ENCODE measurements at regions not wholly inside any gene's neighbourhood (a gene's known extent, or its start where the extent isn't known, plus 50 kb on each side); places are given as distances from the start of the nearest gene placed in this dataset.

- DNase-seq = no peak
- Histone ChIP-seq H3K4me3 (ENCODE audit: insufficient read depth, low read depth, low read length, poor library complexity, severe bottlenecking) (no peak overlapping the region), H3K27ac (ENCODE audit: insufficient read depth, low read length, poor library complexity, severe bottlenecking) (no peak overlapping the region), H3K27me3 (replicated peaks; ENCODE audit: control insufficient read depth, insufficient read depth, low read length, poor library complexity, severe bottlenecking) (no peaks in the 10 kb centered on the region), H3K9me3 (ENCODE audit: control insufficient read depth, low read length) (no peaks in the 10 kb centered on the region), H3K4me1 (ENCODE audit: control insufficient read depth, insufficient read depth, low read length, poor library complexity, severe bottlenecking) (no peaks in the 10 kb centered on the region), H3K36me3 (ENCODE audit: control insufficient read depth, insufficient read depth, low read length) (no peaks in the 10 kb centered on the region)
These were observed 553.6 kb upstream of the BOD1L1 start for GRCh38 chr4:14180983-14181601.

DNA sequence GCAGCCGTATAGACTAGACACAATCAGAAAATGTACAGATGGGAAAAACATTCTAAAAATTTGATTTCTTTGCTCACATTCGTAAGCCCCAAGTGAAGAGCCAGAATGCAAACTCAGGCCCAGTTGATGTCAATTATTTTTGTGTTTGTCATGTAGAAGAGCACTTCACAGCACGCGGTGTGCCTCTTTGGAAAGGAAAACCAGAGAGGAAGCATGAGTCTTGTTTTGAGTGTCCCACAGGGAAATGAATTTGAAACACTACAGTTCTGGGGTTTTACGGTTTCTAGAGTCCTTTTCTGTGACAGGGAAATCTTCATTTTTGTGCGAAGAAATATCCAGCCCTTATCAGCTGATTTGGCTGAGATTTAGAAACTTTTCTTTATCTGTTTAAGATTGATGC is 554.6 kb upstream of the BOD1L1 start:
- Histone ChIP-seq H3K4me1 (ENCODE audit: control insufficient read depth, insufficient read depth, low read length, poor library complexity, severe bottlenecking) (no peaks in the 10 kb centered on the region), H3K27ac (ENCODE audit: insufficient read depth, low read length, poor library complexity, severe bottlenecking) (no peak overlapping the region), H3K27me3 (replicated peaks; ENCODE audit: control insufficient read depth, insufficient read depth, low read length, poor library complexity, severe bottlenecking) (no peaks in the 10 kb centered on the region), H3K36me3 (ENCODE audit: control insufficient read depth, insufficient read depth, low read length) (no peaks in the 10 kb centered on the region), H3K9me3 (ENCODE audit: control insufficient read depth, low read length) (no peaks in the 10 kb centered on the region), H3K4me3 (ENCODE audit: insufficient read depth, low read depth, low read length, poor library complexity, severe bottlenecking) (no peak overlapping the region)
- DNase-seq = no peak

GRCh38 chr4:14184265-14184664 is 556.7 kb upstream of the BOD1L1 start:
- no peak overlapping the region for H3K27ac ChIP-seq (ENCODE audit: insufficient read depth, low read length, poor library complexity, severe bottlenecking)
- no peaks in the 10 kb centered on the region for H3K36me3 ChIP-seq (ENCODE audit: control insufficient read depth, insufficient read depth, low read length)
- H3K9me3 ChIP-seq (ENCODE audit: control insufficient read depth, low read length) = no peaks in the 10 kb centered on the region
- no peaks in the 10 kb centered on the region for H3K4me1 ChIP-seq (ENCODE audit: control insufficient read depth, insufficient read depth, low read length, poor library complexity, severe bottlenecking)
- H3K27me3 ChIP-seq (replicated peaks; ENCODE audit: control insufficient read depth, insufficient read depth, low read length, poor library complexity, severe bottlenecking) = no peaks in the 10 kb centered on the region
- no peak overlapping the region for H3K4me3 ChIP-seq (ENCODE audit: insufficient read depth, low read depth, low read length, poor library complexity, severe bottlenecking)
- DNase-seq = no peak

DNA sequence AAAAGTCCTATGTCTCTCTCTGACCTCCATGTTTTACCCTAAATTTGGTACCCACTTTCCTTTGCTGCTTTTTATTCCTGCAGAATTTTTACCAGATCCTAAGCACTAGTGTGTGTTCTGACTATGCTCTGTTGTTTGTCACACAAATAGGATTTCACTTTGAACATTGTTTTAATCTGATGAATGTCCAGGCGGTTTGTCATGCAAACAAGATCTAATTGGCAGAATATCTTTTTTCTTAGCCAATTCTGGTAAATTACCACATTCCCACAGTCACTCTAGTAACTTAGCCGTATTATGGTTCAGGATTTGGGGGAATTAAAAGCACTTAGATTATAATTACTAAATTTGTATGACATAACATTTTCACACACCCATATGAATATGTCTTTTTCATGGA is 557.2 kb upstream of the BOD1L1 start:
- Histone ChIP-seq H3K9me3 (ENCODE audit: control insufficient read depth, low read length) (no peaks in the 10 kb centered on the region), H3K27me3 (replicated peaks; ENCODE audit: control insufficient read depth, insufficient read depth, low read length, poor library complexity, severe bottlenecking) (no peaks in the 10 kb centered on the region), H3K4me3 (ENCODE audit: insufficient read depth, low read depth, low read length, poor library complexity, severe bottlenecking) (no peak overlapping the region), H3K36me3 (ENCODE audit: control insufficient read depth, insufficient read depth, low read length) (no peaks in the 10 kb centered on the region), H3K4me1 (ENCODE audit: control insufficient read depth, insufficient read depth, low read length, poor library complexity, severe bottlenecking) (no peaks in the 10 kb centered on the region), H3K27ac (ENCODE audit: insufficient read depth, low read length, poor library complexity, severe bottlenecking) (no peak overlapping the region)
- no peak for DNase-seq

DNA sequence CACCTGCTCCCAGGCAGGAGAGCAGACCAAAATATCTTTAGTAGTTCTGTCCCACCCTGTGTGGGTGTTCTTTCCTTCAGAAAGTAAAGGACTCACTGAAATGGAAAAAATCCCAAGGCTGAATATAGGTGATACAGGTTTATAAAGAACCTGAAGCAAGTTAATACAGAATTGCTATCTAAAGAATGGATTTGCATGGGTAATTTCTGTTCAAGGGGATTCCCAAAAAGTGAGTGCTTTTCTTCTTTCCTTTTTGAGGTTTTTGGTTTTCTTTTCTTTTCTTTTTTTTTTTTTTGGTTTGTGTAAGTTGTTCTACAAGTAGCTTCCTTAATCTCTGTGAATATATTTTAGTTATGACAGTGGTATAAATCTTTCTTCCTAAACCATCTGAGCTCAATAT is 560.7 kb upstream of the BOD1L1 start:
- no peaks in the 10 kb centered on the region for H3K36me3 ChIP-seq (ENCODE audit: control insufficient read depth, insufficient read depth, low read length)
- no peaks in the 10 kb centered on the region for H3K9me3 ChIP-seq (ENCODE audit: control insufficient read depth, low read length)
- H3K4me3 ChIP-seq (ENCODE audit: insufficient read depth, low read depth, low read length, poor library complexity, severe bottlenecking) = no peak overlapping the region
- no peaks in the 10 kb centered on the region for H3K4me1 ChIP-seq (ENCODE audit: control insufficient read depth, insufficient read depth, low read length, poor library complexity, severe bottlenecking)
- DNase-seq = no peak
- H3K27ac ChIP-seq (ENCODE audit: insufficient read depth, low read length, poor library complexity, severe bottlenecking) = no peak overlapping the region
- H3K27me3 ChIP-seq (replicated peaks; ENCODE audit: control insufficient read depth, insufficient read depth, low read length, poor library complexity, severe bottlenecking) = no peaks in the 10 kb centered on the region

GRCh38 chr4:14193601-14194000 is 566.1 kb upstream of the BOD1L1 start:
- DNase-seq = no peak
- no peaks in the 10 kb centered on the region for H3K36me3 ChIP-seq (ENCODE audit: control insufficient read depth, insufficient read depth, low read length)

DNA sequence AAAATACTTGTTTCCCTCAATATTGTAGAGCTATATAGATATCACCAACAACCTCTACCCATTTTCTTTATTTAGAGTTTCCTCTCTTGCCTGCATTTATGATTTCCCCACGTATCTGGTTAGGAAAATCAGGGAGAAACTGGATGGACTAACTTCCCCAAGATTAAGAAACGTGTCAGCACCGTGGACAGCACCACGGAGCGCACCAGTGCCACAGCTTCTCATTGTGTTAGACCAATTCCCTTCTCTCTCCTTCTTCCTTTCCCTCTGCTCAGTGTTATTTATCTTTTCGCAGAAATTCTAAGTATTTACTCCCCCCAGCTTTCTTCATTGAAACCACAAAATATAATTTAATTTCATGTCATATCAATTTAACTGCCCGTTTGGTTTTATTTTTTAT is 568.6 kb upstream of the BOD1L1 start:
- Histone ChIP-seq H3K4me3 (ENCODE audit: insufficient read depth, low read depth, low read length, poor library complexity, severe bottlenecking) (no peak overlapping the region), H3K27ac (ENCODE audit: insufficient read depth, low read length, poor library complexity, severe bottlenecking) (no peak overlapping the region), H3K36me3 (ENCODE audit: control insufficient read depth, insufficient read depth, low read length) (no peaks in the 10 kb centered on the region), H3K4me1 (ENCODE audit: control insufficient read depth, insufficient read depth, low read length, poor library complexity, severe bottlenecking) (no peaks in the 10 kb centered on the region), H3K9me3 (ENCODE audit: control insufficient read depth, low read length) (no peaks in the 10 kb centered on the region), H3K27me3 (replicated peaks; ENCODE audit: control insufficient read depth, insufficient read depth, low read length, poor library complexity, severe bottlenecking) (no peaks in the 10 kb centered on the region)
- DNase-seq = no peak

More at GRCh38 chr4:14193601-14194000, 566.1 kb upstream of the BOD1L1 start:
- Histone ChIP-seq H3K4me1 (ENCODE audit: control insufficient read depth, insufficient read depth, low read length, poor library complexity, severe bottlenecking) (no peaks in the 10 kb centered on the region), H3K4me3 (ENCODE audit: insufficient read depth, low read depth, low read length, poor library complexity, severe bottlenecking) (no peak overlapping the region), H3K27ac (ENCODE audit: insufficient read depth, low read length, poor library complexity, severe bottlenecking) (no peak overlapping the region), H3K9me3 (ENCODE audit: control insufficient read depth, low read length) (no peaks in the 10 kb centered on the region), H3K27me3 (replicated peaks; ENCODE audit: control insufficient read depth, insufficient read depth, low read length, poor library complexity, severe bottlenecking) (no peaks in the 10 kb centered on the region)

DNA sequence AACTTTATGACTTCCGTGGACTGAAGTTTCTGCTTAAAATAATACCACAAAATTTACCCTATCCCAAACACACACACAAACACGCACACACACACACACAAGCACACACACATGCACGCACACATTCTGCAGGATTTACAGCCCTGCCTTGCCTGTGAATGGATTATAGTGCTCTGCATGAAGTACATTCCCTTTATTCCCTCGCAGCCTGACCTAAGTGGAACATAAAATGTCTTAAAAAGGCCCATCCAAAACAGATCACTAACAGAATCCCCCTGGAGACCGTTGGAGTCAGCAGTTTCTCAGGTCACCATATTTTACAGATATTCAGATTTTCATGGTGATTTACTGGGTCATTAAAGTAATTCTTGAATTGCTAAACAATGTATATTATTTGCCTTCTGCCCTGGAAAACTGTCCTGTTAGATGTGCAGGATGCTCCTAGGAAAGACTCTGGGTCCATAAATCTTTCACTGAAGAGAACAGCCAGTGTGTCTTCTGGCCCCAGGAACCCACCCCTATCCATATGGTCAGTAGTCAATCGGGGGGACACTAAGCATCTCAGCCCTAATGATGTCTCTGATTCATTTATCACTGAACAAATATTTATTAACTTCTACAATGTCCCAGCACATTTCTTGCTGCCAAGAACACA is 587.7 kb upstream of the BOD1L1 start:
- H3K27ac ChIP-seq (ENCODE audit: insufficient read depth, low read length, poor library complexity, severe bottlenecking) = no peak overlapping the region
- H3K36me3 ChIP-seq (ENCODE audit: control insufficient read depth, insufficient read depth, low read length) = no peaks in the 10 kb centered on the region
- H3K4me1 ChIP-seq (ENCODE audit: control insufficient read depth, insufficient read depth, low read length, poor library complexity, severe bottlenecking) = no peaks in the 10 kb centered on the region
- no peaks in the 10 kb centered on the region for H3K27me3 ChIP-seq (replicated peaks; ENCODE audit: control insufficient read depth, insufficient read depth, low read length, poor library complexity, severe bottlenecking)
- H3K4me3 ChIP-seq (ENCODE audit: insufficient read depth, low read depth, low read length, poor library complexity, severe bottlenecking) = no peak overlapping the region
- DNase-seq = no peak
- no peaks in the 10 kb centered on the region for H3K9me3 ChIP-seq (ENCODE audit: control insufficient read depth, low read length)

- DNase-seq = no peak
- no peaks in the 10 kb centered on the region for H3K27me3 ChIP-seq (replicated peaks; ENCODE audit: control insufficient read depth, insufficient read depth, low read length, poor library complexity, severe bottlenecking)
- no peak overlapping the region for H3K4me3 ChIP-seq (ENCODE audit: insufficient read depth, low read depth, low read length, poor library complexity, severe bottlenecking)
- no peak overlapping the region for H3K27ac ChIP-seq (ENCODE audit: insufficient read depth, low read length, poor library complexity, severe bottlenecking)
- H3K9me3 ChIP-seq (ENCODE audit: control insufficient read depth, low read length) = no peaks in the 10 kb centered on the region
- no peaks in the 10 kb centered on the region for H3K36me3 ChIP-seq (ENCODE audit: control insufficient read depth, insufficient read depth, low read length)
- H3K4me1 ChIP-seq (ENCODE audit: control insufficient read depth, insufficient read depth, low read length, poor library complexity, severe bottlenecking) = no peaks in the 10 kb centered on the region
These were observed 589.9 kb upstream of the BOD1L1 start for GRCh38 chr4:14217401-14217800.

DNA sequence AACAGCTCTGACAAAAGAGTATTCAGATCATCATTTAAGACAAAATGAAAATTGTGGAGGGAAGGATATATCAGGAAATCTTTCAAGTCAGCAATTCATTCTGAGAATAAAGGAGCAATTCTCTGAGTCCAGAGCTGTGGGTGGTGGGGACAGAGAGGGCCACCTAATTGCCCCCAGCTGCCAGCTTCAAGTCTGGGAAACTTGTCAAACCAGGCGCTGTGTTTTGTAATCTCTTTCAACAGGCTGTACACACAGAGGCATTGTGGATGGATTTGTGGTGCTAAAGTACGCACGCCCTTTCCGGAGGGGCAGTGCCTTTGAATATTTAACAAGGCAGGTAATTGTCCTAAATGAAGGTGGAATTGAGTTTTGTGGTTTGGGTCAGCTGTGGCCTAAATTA is 591.1 kb upstream of the BOD1L1 start:
- H3K4me3 ChIP-seq (ENCODE audit: insufficient read depth, low read depth, low read length, poor library complexity, severe bottlenecking) = no peak overlapping the region
- H3K27me3 ChIP-seq (replicated peaks; ENCODE audit: control insufficient read depth, insufficient read depth, low read length, poor library complexity, severe bottlenecking) = no peaks in the 10 kb centered on the region
- no peak for DNase-seq
- H3K36me3 ChIP-seq (ENCODE audit: control insufficient read depth, insufficient read depth, low read length) = no peaks in the 10 kb centered on the region
- no peaks in the 10 kb centered on the region for H3K9me3 ChIP-seq (ENCODE audit: control insufficient read depth, low read length)
- no peak overlapping the region for H3K27ac ChIP-seq (ENCODE audit: insufficient read depth, low read length, poor library complexity, severe bottlenecking)
- H3K4me1 ChIP-seq (ENCODE audit: control insufficient read depth, insufficient read depth, low read length, poor library complexity, severe bottlenecking) = no peaks in the 10 kb centered on the region
